SK-N-MC (cell line): ENCODE measurements at regions not wholly inside any gene's neighbourhood (a gene's known extent, or its start where the extent isn't known, plus 50 kb on each side); places are given as distances from the start of the nearest gene placed in this dataset.

ENCODE experiments used
- DNase-seq: peaks from one replicate; pipeline ENCODE4 v3.0.0-alpha.2; 2011; ENCODE audit warnings: low read depth, low spot score
- H3K27ac ChIP-seq: fragments of 200-600 bp; sonication (generic); 2 replicates; pipeline ENCODE4 v1.5.1; 2016; ENCODE audit warnings: mixed run types
- H3K36me3 ChIP-seq: fragments of 200-600 bp; sonication (generic); 2 replicates; pipeline ENCODE4 v1.6.1; 2017; ENCODE audit warnings: antibody characterized with exemption, low read length, mixed read lengths; ENCODE audit not compliant: insufficient read depth
- H3K4me3 ChIP-seq: fragments of 200-600 bp; sonication (generic); 2 replicates; pipeline ENCODE4 v1.5.1; 2016
- H3K9ac ChIP-seq: fragments of 200-600 bp; sonication (generic); 2 replicates; pipeline ENCODE4 v1.8.0; 2017; ENCODE audit warnings: mixed run types, mixed read lengths; ENCODE audit not compliant: insufficient read length
- H3K9me3 ChIP-seq: fragments of 200-600 bp; sonication (generic); 2 replicates; pipeline ENCODE4 v1.6.1; 2017; ENCODE audit warnings: low read depth, mild to moderate bottlenecking, antibody characterized with exemption, low read length, moderate library complexity, mixed read lengths
- EZH2 ChIP-seq: fragments of 200-600 bp; sonication (generic); IDR thresholded peaks from one replicate; pipeline ENCODE4 v1.6.1; 2017; ENCODE audit warnings: antibody characterized with exemption
- FOXP2 ChIP-seq: optimal IDR thresholded peaks from 2 replicates; pipeline ENCODE3; 2011; ENCODE audit warnings: mild to moderate bottlenecking, moderate library complexity; ENCODE audit not compliant: insufficient read depth; ENCODE audit errors: extremely low read length, control extremely low read depth
- POLR2AphosphoS5 ChIP-seq: IDR thresholded peaks from 2 replicates; pipeline ENCODE4 v1.6.1; 2012; ENCODE audit warnings: mild to moderate bottlenecking, low read depth, low read length, borderline replicate concordance

DNA sequence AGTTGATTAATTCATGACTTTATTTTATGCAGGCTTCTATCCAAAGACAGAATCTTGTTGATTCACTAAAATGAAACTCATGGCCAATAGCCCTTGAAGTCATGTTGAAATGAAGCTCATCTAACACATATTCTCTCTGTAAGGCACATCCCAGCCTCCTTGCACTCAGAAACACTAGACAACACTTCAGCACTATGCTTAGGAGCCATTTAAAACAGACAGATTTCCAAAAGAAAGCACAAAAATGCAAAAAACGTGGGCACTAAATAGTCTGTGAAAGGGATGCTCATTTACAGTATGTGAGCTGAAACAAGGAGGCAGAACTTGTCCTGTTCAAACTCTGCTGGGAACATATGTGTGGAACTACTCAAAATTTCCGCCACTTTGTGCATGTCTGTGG lies 124.4 kb downstream of the MYCN start:
- Histone ChIP-seq H3K9me3 (no peaks in the 10 kb centered on the region), H3K27ac (no peak overlapping the region), H3K36me3 (no peaks in the 10 kb centered on the region), H3K9ac (no peak overlapping the region), H3K4me3 (no peak overlapping the region)
- TF ChIP-seq POLR2AphosphoS5 (no peak), EZH2 (no peak), FOXP2 (no peak)
- no peak for DNase-seq

DNA sequence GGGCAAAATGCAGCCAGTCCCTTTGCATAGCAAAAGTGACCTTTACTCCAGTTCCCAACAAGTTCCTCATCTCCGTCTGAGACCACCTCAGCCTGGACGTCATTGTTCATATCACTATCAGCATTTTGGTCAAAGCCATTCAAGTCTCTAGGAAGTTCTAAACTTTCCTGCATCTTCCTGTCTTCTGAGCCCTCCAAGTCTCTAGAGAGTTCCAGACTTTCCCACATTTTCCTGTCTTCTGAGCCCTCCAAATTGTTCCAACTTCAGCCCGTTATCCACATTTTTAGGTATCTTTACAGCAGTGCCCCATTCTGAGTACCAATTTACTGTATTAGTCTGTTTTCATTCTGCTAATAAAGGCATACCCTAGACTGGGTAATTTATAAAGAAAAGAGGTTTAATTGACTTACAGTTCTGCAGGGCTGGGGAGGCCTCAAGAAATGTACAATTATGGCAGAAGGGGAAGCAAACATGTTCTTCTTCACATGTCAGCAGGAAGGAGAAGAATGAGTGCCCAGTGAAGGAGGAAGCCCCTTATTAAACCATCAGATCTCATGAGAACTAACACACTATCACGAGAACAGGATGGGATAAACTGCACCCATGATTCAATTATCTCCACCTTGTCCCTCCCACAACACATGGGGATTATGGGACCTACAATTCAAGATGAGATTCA lies 123.7 kb downstream of the MYCN start:
- H3K36me3 ChIP-seq, result no peaks in the 10 kb centered on the region
- no peak overlapping the region for H3K27ac ChIP-seq
- no peak overlapping the region for H3K4me3 ChIP-seq
- no peak overlapping the region for H3K9ac ChIP-seq
- TF ChIP-seq FOXP2 (no peak), POLR2AphosphoS5 (no peak), EZH2 (no peak)
- DNase-seq, result no peak
- no peaks in the 10 kb centered on the region for H3K9me3 ChIP-seq

- Histone ChIP-seq H3K9ac (no peak overlapping the region), H3K36me3 (no peaks in the 10 kb centered on the region), H3K9me3 (no peaks in the 10 kb centered on the region), H3K27ac (no peak overlapping the region), H3K4me3 (no peak overlapping the region)
- DNase-seq, result no peak
- TF ChIP-seq POLR2AphosphoS5 (no peak), FOXP2 (no peak), EZH2 (no peak)
These were observed 123.0 kb downstream of the MYCN start for GRCh38 chr2:16063251-16063850.

- Histone ChIP-seq H3K27ac (no peak overlapping the region), H3K4me3 (no peak overlapping the region), H3K36me3 (no peaks in the 10 kb centered on the region), H3K9me3 (no peaks in the 10 kb centered on the region), H3K9ac (no peak overlapping the region)
- DNase-seq, result no peak
- no peak for TF ChIP-seq EZH2
- no peak for TF ChIP-seq FOXP2
- TF ChIP-seq POLR2AphosphoS5, result no peak
These were observed 122.3 kb downstream of the MYCN start for GRCh38 chr2:16062471-16063250.

DNA sequence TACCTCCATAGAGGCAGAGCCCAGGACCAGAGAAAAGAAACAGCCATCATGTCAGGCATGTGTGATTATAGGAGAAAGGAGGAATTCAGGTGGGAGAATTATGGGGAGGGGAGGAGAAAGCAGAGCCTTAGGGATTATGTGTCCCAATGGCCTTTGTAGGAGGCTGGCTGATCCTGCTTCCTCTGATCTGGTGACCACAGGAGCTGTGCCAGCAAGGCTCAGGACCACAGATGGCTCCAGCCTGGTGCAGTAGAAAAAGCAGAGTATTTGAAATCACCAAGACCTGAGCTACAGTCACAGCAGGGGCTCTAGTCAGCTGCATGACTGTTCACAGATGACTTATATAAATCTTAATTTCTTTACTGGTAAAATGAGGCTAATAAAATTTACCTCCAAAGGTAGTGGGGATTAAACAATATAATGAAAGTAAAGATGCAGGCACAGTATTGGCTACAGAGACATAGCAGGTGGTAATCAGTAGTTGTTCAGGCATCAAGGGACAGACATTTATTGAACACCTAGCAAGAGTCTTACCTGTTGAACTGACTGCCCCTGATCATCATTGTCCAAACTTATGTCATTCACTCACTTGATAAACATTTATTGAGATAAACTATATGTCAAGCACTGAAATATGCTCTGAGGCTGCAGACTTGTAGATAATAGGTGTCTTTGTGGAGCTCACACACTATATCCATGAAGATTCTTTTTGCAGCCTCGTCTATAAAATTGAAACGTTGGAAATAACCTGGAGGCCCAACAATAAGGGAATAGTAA lies 121.3 kb downstream of the MYCN start:
- Histone ChIP-seq H3K9ac (no peak overlapping the region), H3K36me3 (no peaks in the 10 kb centered on the region), H3K27ac (no peak overlapping the region), H3K4me3 (no peak overlapping the region), H3K9me3 (no peaks in the 10 kb centered on the region)
- DNase-seq, result no peak
- TF ChIP-seq FOXP2 (no peak), POLR2AphosphoS5 (no peak), EZH2 (no peak)

DNA sequence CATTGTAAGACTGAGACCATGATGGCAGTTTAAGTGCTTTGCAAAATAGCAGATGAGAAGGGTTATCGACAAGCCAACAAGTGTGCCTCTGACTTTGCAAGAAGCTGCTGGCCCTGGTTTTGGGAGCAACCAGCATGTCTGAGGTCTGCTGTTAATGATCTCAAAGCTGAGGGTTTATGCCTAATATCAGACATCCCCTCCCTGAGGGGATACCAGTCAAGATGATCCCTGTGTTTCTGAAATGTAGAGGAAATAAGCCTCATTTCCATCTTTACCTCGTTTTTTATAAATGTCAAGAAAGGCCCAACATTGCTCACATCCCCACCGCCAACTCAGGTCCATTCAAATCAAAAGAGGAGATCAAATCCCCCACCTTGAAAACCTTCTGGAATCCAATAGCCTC lies 120.6 kb downstream of the MYCN start:
- TF ChIP-seq POLR2AphosphoS5 (no peak), FOXP2 (no peak), EZH2 (no peak)
- Histone ChIP-seq H3K9me3 (no peaks in the 10 kb centered on the region), H3K36me3 (no peaks in the 10 kb centered on the region), H3K9ac (no peak overlapping the region), H3K27ac (no peak overlapping the region), H3K4me3 (no peak overlapping the region)
- no peak for DNase-seq

DNA sequence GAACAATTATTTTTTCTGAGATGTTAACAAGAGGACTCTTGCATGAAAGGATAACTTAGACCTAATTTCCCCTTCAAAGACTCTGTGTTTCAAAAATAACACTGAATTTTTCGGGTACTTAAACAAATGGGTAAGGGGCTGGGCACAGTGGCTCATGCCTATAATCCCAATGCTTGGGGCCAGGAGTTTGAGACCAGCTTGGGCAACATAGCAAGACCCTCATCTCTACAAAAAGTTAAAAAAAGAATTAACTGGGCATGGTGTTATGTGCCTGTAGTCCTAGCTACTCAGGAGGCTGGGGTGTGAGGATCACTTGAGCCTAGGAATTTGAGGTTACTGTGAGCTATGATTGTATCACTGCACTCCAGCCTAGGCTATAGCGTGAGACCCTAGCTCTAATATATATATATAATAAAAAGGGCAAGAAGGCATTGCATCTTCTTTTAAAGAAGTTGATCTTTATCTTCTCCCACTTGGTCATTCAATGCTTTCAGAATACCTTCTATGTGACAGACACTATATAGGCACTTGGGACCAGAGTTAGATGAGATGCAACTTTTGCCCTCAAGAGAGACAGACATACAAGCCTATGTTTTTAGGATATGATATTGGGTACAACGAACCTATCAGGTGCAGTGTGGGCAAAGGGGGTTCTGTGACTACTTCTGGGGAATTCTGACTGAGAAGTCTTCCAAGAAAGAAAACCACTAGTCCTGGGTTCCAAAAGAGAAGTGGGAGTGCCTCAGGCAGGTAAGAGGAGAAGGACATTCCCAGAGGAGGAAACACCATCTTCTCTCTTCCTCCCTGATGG lies 120.0 kb downstream of the MYCN start:
- Histone ChIP-seq H3K9me3 (no peaks in the 10 kb centered on the region), H3K4me3 (no peak overlapping the region), H3K9ac (no peak overlapping the region), H3K27ac (no peak overlapping the region), H3K36me3 (no peaks in the 10 kb centered on the region)
- TF ChIP-seq FOXP2 (no peak), POLR2AphosphoS5 (no peak), EZH2 (no peak)
- no peak for DNase-seq
